Smooth muscle cell (in vitro differentiated cells): ENCODE measurements at regions not wholly inside any gene's neighbourhood (a gene's known extent, or its start where the extent isn't known, plus 50 kb on each side); places are given as distances from the start of the nearest gene placed in this dataset.

Source experiments
- DNase-seq: peaks from one replicate; lab custom pipeline; 2025; ENCODE audit not compliant: unreplicated experiment; lab: John Stamatoyannopoulos, UW
- H2AFZ ChIP-seq: fragments of 200-600 bp; sonication (generic); 2 replicates; pipeline ENCODE4 v1.6.0; 2016; ENCODE audit warnings: antibody characterized with exemption, low read depth, mild to moderate bottlenecking
- H3F3A ChIP-seq: fragments of 200-600 bp; sonication (generic); 2 replicates; pipeline ENCODE4 v1.6.0; 2017; ENCODE audit warnings: antibody characterized with exemption, low read depth
- H3K27ac ChIP-seq: fragments of 200-600 bp; sonication (generic); 2 replicates; pipeline ENCODE4 v1.5.1; 2016; ENCODE audit warnings: low read depth, mild to moderate bottlenecking
- H3K27me3 ChIP-seq: fragments of 200-600 bp; sonication (generic); 2 replicates; pipeline ENCODE4 v1.6.1; 2016; ENCODE audit warnings: low read depth, mild to moderate bottlenecking
- H3K36me3 ChIP-seq: fragments of 200-600 bp; sonication (generic); 2 replicates; pipeline ENCODE4 v1.5.1; 2016; ENCODE audit warnings: low read depth
- H3K4me1 ChIP-seq: fragments of 200-600 bp; sonication (generic); 2 replicates; pipeline ENCODE4 v1.5.1; 2016; ENCODE audit warnings: low read depth
- H3K4me2 ChIP-seq: fragments of 200-600 bp; sonication (generic); 2 replicates; pipeline ENCODE4 v1.6.0; 2016; ENCODE audit warnings: mild to moderate bottlenecking
- H3K4me3 ChIP-seq: fragments of 200-600 bp; sonication (generic); 2 replicates; pipeline ENCODE4 v1.5.1; 2016; ENCODE audit warnings: mild to moderate bottlenecking
- H3K79me2 ChIP-seq: fragments of 200-600 bp; sonication (generic); 2 replicates; pipeline ENCODE4 v1.6.0; 2016; ENCODE audit warnings: low read depth, mild to moderate bottlenecking
- H3K9ac ChIP-seq: fragments of 200-600 bp; sonication (generic); 2 replicates; pipeline ENCODE4 v1.6.0; 2016; ENCODE audit warnings: low read depth
- H3K9me3 ChIP-seq: fragments of 200-600 bp; sonication (generic); replicated peaks from 2 replicates; pipeline ENCODE4 v1.5.1; 2016; ENCODE audit warnings: low read depth
- H4K20me1 ChIP-seq: fragments of 200-600 bp; sonication (generic); 2 replicates; pipeline ENCODE4 v1.6.0; 2016; ENCODE audit warnings: low read depth
- WGBS: methylation state at CpG from one replicate; pipeline ENCODE4 v1.1.7; 2016; ENCODE audit warnings: low lambda C conversion rate; 5-methylcytosine and 5-hydroxymethylcytosine counted together
- TF ChIP-seq, protein P1 (sequence below): fragments of 200-600 bp; sonication (generic); IDR thresholded peaks from 2 replicates; pipeline ENCODE4 v1.5.1; 2017; ENCODE audit warnings: borderline replicate concordance, mild to moderate bottlenecking, antibody characterized with exemption; ENCODE audit not compliant: insufficient read depth, poor library complexity, severe bottlenecking

DNA sequence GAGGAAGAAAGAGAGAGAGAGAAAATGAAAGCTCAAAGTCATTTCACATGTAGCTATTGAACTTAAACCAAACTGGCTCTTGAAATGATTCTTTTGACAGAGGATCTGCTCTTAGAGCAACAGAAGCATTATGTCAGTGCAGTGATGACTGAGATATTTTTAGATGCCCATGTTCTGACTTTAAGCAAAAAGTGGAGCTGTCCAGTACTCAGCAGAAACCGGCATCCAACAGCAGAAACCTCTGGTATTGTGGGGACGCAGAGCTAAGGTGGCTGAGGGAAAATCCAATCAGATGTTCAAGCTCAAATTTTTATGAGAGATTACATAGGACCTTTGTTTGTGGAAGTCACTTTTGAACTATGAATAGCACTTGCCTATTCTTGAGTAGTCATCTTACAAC is 69.8 kb upstream of the ANKFN1 start:
- H3F3A ChIP-seq, result no peaks in the 10 kb centered on the region
- WGBS, result no CpG with 5 or more reads among the region's 2 CpGs

DNA sequence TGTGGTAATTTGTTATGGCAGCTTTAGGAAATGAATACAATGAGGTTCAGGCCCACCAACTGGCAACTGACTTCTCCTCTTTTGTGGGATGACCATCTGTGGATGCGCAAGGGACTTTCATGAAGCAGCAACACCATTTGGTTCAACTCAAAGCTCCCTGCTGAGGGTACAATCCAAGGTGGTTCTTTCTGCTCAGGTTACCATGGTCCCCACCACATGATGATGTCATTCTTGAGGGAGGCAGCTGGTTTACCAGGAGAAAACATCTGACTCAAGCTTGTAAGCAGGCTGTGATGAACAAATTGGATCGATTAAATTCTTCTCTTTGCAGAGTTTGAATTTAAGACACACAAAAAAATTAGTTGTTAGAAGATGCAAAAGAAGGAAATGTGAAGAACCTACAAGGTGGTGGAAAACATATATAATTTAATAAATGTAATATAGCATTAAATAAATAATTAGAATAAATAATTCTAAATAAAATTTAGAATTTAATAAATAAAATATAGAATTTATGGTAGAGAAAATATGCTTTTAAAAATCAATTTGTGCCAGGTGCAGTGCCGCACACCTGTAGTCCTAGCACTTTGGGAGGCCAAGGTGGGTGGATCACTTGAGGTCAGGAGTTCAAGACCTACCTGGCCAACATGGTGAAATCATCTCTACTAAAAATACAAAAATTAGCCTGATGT is 67.6 kb upstream of the ANKFN1 start:
- H3K9me3 ChIP-seq, result no peaks in the 10 kb centered on the region
- DNase-seq, result no peak
- no peak overlapping the region for H3K4me3 ChIP-seq
- H3K9ac ChIP-seq, result no peak overlapping the region
- H4K20me1 ChIP-seq, result no peaks in the 10 kb centered on the region
- no peak overlapping the region for H3K4me2 ChIP-seq
- H2AFZ ChIP-seq, result no peak overlapping the region
- WGBS, result no CpG with 5 or more reads among the region's 3 CpGs
- no peaks in the 10 kb centered on the region for H3F3A ChIP-seq
- no peak overlapping the region for H3K27ac ChIP-seq
- no peaks in the 10 kb centered on the region for H3K4me1 ChIP-seq
- H3K27me3 ChIP-seq, result no peaks in the 10 kb centered on the region
- TF ChIP-seq, protein P1, sequence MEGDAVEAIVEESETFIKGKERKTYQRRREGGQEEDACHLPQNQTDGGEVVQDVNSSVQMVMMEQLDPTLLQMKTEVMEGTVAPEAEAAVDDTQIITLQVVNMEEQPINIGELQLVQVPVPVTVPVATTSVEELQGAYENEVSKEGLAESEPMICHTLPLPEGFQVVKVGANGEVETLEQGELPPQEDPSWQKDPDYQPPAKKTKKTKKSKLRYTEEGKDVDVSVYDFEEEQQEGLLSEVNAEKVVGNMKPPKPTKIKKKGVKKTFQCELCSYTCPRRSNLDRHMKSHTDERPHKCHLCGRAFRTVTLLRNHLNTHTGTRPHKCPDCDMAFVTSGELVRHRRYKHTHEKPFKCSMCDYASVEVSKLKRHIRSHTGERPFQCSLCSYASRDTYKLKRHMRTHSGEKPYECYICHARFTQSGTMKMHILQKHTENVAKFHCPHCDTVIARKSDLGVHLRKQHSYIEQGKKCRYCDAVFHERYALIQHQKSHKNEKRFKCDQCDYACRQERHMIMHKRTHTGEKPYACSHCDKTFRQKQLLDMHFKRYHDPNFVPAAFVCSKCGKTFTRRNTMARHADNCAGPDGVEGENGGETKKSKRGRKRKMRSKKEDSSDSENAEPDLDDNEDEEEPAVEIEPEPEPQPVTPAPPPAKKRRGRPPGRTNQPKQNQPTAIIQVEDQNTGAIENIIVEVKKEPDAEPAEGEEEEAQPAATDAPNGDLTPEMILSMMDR, result no peak
- H3K79me2 ChIP-seq, result no peaks in the 10 kb centered on the region
- H3K36me3 ChIP-seq, result no peaks in the 10 kb centered on the region

More for the DNA sequence above, 69.8 kb upstream of the ANKFN1 start:
- no peaks in the 10 kb centered on the region for H3K79me2 ChIP-seq
- no peak overlapping the region for H3K4me3 ChIP-seq
- no peak overlapping the region for H3K4me2 ChIP-seq
- H3K27ac ChIP-seq, result no peak overlapping the region
- H4K20me1 ChIP-seq, result no peaks in the 10 kb centered on the region
- TF ChIP-seq, protein P1, result no peak
- H3K9ac ChIP-seq, result no peak overlapping the region
- no peaks in the 10 kb centered on the region for H3K4me1 ChIP-seq
- no peak for DNase-seq
- no peak overlapping the region for H2AFZ ChIP-seq
- no peaks in the 10 kb centered on the region for H3K36me3 ChIP-seq
- no peaks in the 10 kb centered on the region for H3K9me3 ChIP-seq
- H3K27me3 ChIP-seq, result no peaks in the 10 kb centered on the region

DNA sequence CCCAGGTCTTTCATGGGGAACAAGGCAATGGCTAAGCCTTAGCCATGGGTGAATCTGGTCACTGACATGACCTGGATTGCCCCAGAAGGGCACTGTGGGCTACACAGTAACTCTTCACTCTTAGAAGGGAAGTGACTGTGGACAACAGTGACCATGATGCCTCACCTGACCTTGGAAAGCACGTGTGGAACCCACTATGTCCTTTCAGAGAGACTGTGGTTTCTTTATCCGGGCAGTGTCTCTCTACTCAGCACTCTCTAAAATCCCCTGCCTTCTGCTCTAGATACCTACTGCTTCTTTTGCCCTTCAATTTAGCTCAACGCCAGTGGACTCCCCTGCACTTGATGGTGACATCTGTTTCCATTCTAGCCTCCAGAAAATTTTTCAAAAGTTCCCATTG is 66.1 kb upstream of the ANKFN1 start:
- WGBS, result no CpG with 5 or more reads among the region's 3 CpGs
- Histone ChIP-seq H2AFZ (no peak overlapping the region), H3K4me3 (no peak overlapping the region)

More for the DNA sequence above, 66.1 kb upstream of the ANKFN1 start:
- H3F3A ChIP-seq, result no peaks in the 10 kb centered on the region
- no peaks in the 10 kb centered on the region for H3K27me3 ChIP-seq
- no peak overlapping the region for H3K27ac ChIP-seq
- no peaks in the 10 kb centered on the region for H3K36me3 ChIP-seq
- H3K9me3 ChIP-seq, result no peaks in the 10 kb centered on the region
- no peaks in the 10 kb centered on the region for H3K79me2 ChIP-seq
- H4K20me1 ChIP-seq, result no peaks in the 10 kb centered on the region
- no peak overlapping the region for H3K9ac ChIP-seq
- H3K4me1 ChIP-seq, result no peaks in the 10 kb centered on the region
- no peak overlapping the region for H3K4me2 ChIP-seq
- no peak for DNase-seq
- TF ChIP-seq, protein P1, result no peak
